ENCODE measurements at regions not wholly inside any gene's neighbourhood (a gene's known extent, or its start where the extent isn't known, plus 50 kb on each side); places are given as distances from the start of the nearest gene placed in this dataset.

DNA sequence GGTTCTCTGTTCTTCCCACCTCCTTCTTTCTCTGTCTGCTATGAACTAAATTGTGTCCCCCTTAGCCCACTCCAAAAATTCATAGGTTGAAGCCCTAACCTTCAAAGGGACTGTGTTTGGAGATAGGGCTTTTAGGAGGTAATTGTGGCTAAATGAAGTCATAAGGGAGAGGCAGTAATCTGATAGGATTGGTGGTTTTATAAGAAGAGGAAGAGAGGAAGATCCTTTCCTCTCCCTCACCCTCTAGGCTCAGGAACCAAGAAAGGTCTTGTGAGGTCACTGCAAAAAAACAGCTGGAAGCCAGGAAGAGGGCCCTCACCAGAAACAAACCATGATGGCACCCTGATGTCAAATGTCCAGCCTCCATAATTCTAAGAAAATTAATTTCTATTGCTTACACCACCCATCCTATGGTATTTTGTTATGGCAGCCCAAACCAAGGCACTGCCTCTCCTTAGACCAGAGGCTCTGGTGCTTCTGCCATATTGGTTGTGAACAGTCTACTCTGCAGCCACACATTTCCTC lies 135.1 kb upstream of the COL21A1 start:
- Histone ChIP-seq H3K36me3 (ENCODE audit: control insufficient read depth, insufficient read depth, low read length) (no peaks in the 10 kb centered on the region), H3K27me3 (ENCODE audit: control insufficient read depth, insufficient read depth, low read length) (no peaks in the 10 kb centered on the region), H3K4me3 (ENCODE audit: low read depth, low read length) (no peak overlapping the region)
- no peak for FAIRE-seq
- TF ChIP-seq, protein P1, sequence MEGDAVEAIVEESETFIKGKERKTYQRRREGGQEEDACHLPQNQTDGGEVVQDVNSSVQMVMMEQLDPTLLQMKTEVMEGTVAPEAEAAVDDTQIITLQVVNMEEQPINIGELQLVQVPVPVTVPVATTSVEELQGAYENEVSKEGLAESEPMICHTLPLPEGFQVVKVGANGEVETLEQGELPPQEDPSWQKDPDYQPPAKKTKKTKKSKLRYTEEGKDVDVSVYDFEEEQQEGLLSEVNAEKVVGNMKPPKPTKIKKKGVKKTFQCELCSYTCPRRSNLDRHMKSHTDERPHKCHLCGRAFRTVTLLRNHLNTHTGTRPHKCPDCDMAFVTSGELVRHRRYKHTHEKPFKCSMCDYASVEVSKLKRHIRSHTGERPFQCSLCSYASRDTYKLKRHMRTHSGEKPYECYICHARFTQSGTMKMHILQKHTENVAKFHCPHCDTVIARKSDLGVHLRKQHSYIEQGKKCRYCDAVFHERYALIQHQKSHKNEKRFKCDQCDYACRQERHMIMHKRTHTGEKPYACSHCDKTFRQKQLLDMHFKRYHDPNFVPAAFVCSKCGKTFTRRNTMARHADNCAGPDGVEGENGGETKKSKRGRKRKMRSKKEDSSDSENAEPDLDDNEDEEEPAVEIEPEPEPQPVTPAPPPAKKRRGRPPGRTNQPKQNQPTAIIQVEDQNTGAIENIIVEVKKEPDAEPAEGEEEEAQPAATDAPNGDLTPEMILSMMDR (IDR thresholded peaks at IDR 0.05; ENCODE audit: insufficient read depth, low read length, severe bottlenecking) = no peak
- no peak for DNase-seq (ENCODE audit: low read depth)

DNA sequence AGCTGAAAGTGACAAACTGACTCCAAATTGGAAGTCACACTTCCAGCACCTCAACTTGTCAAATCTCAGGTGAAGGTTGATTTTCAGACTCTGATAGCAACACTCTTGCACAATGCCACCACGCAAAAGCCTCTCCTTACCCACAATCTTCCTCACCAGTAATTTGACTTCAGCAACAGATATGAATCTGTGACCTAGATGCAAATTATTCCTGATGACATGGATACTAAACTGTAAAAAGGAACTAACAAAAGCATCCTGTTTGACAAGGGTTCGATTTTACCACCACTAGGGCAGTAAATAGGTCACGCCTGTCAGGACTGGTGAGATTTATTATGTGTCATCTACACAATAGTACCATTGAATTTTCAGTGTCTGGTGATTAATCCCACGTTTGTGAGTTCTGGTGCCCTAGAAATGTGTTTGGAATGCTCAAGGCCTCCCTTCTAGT lies 134.4 kb upstream of the COL21A1 start:
- no peaks in the 10 kb centered on the region for H3K27me3 ChIP-seq (ENCODE audit: control insufficient read depth, insufficient read depth, low read length)
- no peaks in the 10 kb centered on the region for H3K36me3 ChIP-seq (ENCODE audit: control insufficient read depth, insufficient read depth, low read length)
- no peak for FAIRE-seq
- H3K4me3 ChIP-seq (ENCODE audit: low read depth, low read length) = no peak overlapping the region
- TF ChIP-seq, protein P1 (IDR thresholded peaks at IDR 0.05; ENCODE audit: insufficient read depth, low read length, severe bottlenecking) = no peak
- peak; percentile 71 for DNase-seq (ENCODE audit: low read depth)

DNA sequence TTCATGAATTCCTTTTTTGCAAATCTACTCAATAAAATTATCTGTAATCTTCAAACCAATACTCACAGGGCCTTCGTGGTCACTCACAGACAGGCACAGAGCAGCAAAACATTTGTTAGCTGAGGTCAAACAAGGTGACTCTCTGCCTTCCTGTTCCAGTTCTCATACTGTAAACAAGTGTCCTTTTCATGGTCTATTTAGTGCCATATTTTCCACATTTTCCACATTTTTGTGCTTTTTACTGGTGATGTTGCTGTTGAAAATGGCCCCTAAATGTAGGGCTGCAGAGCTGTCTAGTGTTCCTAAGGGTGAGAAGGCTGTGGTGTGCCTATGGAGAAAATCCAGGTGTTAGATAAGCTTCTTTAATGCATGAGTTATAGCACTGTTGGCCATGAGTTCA lies 133.1 kb upstream of the COL21A1 start:
- TF ChIP-seq, protein P1 (IDR thresholded peaks at IDR 0.05; ENCODE audit: insufficient read depth, low read length, severe bottlenecking) = no peak
- H3K36me3 ChIP-seq (ENCODE audit: control insufficient read depth, insufficient read depth, low read length) = no peaks in the 10 kb centered on the region
- no peak for DNase-seq (ENCODE audit: low read depth)
- no peaks in the 10 kb centered on the region for H3K27me3 ChIP-seq (ENCODE audit: control insufficient read depth, insufficient read depth, low read length)
- no peak for FAIRE-seq
- H3K4me3 ChIP-seq (ENCODE audit: low read depth, low read length) = no peak overlapping the region

DNA sequence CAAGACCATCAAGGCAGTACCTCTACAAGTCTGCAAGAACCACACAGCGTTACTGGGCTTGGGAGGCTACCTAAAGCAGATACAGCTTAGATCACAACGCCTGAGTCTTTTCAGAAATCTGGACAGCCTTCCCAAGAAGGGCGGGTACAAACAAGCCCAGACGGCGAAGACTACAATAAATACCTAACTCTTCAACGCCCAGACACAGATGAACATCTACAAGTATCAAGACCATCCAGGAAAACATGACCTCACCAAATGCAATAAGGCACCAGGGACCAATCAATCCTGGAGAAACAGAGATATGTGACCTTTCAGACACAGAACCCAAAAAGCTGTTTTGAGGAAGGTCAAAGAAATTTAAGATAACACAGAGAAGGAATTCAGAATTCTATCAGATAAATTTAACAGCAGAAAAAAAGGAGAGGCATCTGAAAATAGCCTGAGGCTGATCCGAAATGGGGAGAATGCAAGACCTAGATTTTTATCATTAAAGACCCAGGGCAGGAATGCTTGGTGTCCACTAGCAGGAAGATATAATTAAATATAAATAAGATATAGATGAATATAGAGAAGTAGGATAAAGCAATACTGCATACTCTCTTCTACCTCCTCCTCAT lies 131.7 kb upstream of the COL21A1 start:
- H3K4me3 ChIP-seq (ENCODE audit: low read depth, low read length) = no peak overlapping the region
- FAIRE-seq = no peak
- H3K27me3 ChIP-seq (ENCODE audit: control insufficient read depth, insufficient read depth, low read length) = no peaks in the 10 kb centered on the region
- peak; percentile 82 for DNase-seq (ENCODE audit: low read depth)
- H3K36me3 ChIP-seq (ENCODE audit: control insufficient read depth, insufficient read depth, low read length) = no peaks in the 10 kb centered on the region
- TF ChIP-seq, protein P1 (IDR thresholded peaks at IDR 0.05; ENCODE audit: insufficient read depth, low read length, severe bottlenecking) = no peak

DNA sequence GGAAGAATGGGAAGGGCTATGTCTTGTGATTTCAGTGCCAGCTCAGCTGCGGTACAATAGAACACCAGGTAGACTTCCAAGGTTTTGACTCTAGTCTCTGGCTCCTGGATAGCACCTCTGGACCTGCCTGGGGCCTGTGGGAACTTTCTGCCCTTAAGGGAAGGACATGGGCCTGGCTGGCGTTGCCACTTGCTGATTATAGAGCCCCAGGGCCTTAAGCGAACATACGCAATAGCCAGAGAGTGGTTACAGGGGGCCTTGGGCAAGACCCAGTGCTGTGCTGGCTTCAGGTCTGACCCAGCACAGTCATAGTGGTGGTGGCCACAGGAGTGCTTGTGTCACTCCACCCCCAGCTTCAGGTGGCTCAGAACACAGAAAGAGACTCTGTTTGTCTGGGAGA lies 131.1 kb upstream of the COL21A1 start:
- TF ChIP-seq, protein P1 (IDR thresholded peaks at IDR 0.05; ENCODE audit: insufficient read depth, low read length, severe bottlenecking) = no peak
- Histone ChIP-seq H3K27me3 (ENCODE audit: control insufficient read depth, insufficient read depth, low read length) (no peaks in the 10 kb centered on the region), H3K36me3 (ENCODE audit: control insufficient read depth, insufficient read depth, low read length) (no peaks in the 10 kb centered on the region), H3K4me3 (ENCODE audit: low read depth, low read length) (no peak overlapping the region)
- no peak for FAIRE-seq
- DNase-seq (ENCODE audit: low read depth) = no peak

DNA sequence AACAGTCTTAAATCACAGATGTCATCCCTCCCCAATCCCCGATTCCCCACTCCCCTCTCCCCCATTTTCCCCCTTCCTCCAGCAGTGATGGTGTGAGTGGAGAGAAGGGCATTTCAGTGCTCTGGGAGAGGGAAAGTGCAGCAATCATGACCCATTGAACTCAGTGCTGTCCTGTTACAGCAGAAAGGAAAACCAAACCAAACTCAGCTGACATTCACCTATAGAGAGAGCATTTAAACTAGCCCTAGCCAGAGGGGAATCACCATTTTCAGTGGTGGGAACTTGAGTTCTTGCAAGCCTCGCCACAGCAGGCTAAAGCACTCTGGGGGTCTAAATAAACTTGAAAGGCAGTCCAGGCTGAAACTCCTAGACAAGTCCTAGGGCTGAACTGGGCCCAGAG lies 129.9 kb upstream of the COL21A1 start:
- H3K27me3 ChIP-seq (ENCODE audit: control insufficient read depth, insufficient read depth, low read length) = no peaks in the 10 kb centered on the region
- DNase-seq (ENCODE audit: low read depth) (no peak), FAIRE-seq (no peak)
- H3K4me3 ChIP-seq (ENCODE audit: low read depth, low read length) = no peak overlapping the region
- H3K36me3 ChIP-seq (ENCODE audit: control insufficient read depth, insufficient read depth, low read length) = no peaks in the 10 kb centered on the region
- TF ChIP-seq, protein P1 (IDR thresholded peaks at IDR 0.05; ENCODE audit: insufficient read depth, low read length, severe bottlenecking) = no peak
